HUES64 (cell line): ENCODE measurements at regions not wholly inside any gene's neighbourhood (a gene's known extent, or its start where the extent isn't known, plus 50 kb on each side); places are given as distances from the start of the nearest gene placed in this dataset.

ENCODE experiments used
- H3K27ac ChIP-seq: 2 replicates; pipeline ENCODE4 v1.7.0; 2013; ENCODE audit warnings: low read depth, low read length, inconsistent platforms
- H3K27me3 ChIP-seq: 2 replicates; pipeline ENCODE4 v1.6.1; 2013; ENCODE audit warnings: mild to moderate bottlenecking, low read length; ENCODE audit not compliant: insufficient read depth
- H3K36me3 ChIP-seq: 2 replicates; pipeline ENCODE4 v1.6.1; 2013; ENCODE audit warnings: mild to moderate bottlenecking, low read length; ENCODE audit not compliant: insufficient read depth
- H3K4me1 ChIP-seq: 2 replicates; pipeline ENCODE4 v1.6.1; 2013; ENCODE audit warnings: mild to moderate bottlenecking, low read length, moderate library complexity; ENCODE audit not compliant: insufficient read depth
- H3K4me3 ChIP-seq: 2 replicates; pipeline ENCODE4 v1.5.1; 2013; ENCODE audit warnings: mild to moderate bottlenecking, low read length, moderate library complexity
- H3K9ac ChIP-seq: 2 replicates; pipeline ENCODE4 v1.6.1; 2013; ENCODE audit warnings: mild to moderate bottlenecking, low read depth, low read length
- H3K9me3 ChIP-seq: 2 replicates; pipeline ENCODE4 v1.6.1; 2013; ENCODE audit warnings: low read depth, low read length; ENCODE audit not compliant: insufficient read depth
- WGBS: fragments of 150-250, 120-280 bp; methylation state at CpG from one replicate; pipeline ENCODE4 v1.1.7; 2013; ENCODE audit warnings: missing lambda C conversion rate; 5-methylcytosine and 5-hydroxymethylcytosine counted together

DNA sequence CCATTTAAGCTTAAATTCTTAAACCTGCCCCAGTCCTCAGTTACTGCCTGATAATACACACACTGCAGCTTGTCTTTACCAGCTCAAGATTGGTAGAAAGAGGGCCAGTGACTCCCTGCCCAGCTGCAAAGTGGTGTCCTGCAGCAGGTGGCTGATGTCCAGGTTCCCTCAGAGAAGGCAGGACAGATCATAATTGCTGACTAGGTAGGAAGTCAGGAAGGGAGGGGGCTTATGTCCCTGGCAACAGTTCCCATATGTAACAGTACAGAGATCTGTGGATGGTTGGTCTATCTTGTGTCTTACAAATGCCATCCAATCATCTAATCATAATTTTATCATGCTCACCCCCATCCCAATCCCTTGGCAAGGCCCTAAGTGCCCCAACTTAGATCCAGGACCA lies 492.1 kb upstream of the PPP2R3A start:
- Histone ChIP-seq H3K9ac (no peak overlapping the region), H3K4me3 (no peak overlapping the region), H3K27me3 (no peaks in the 10 kb centered on the region), H3K9me3 (no peaks in the 10 kb centered on the region), H3K36me3 (no peaks in the 10 kb centered on the region), H3K27ac (no peak overlapping the region), H3K4me1 (no peaks in the 10 kb centered on the region)

DNA sequence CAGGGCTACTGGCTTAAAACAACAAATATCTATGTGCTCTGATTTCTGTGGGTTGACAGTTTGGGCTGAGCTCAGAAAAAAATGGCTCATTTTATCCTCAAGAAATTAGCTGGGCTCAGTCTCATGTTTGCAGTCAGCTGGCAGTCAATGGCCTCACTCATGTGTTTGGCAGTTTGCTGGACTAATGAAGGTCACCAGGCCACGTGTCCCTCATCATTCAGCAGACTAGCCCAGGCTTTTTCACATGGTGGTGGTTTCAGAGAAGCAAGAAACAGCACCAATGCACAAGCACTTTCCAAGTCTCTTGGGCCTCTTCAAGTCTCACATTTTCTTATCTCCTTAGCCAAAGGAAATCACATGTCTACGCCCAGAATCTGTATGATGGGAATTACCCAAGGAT lies 478.3 kb upstream of the PPP2R3A start:
- no peaks in the 10 kb centered on the region for H3K9me3 ChIP-seq
- no peaks in the 10 kb centered on the region for H3K27me3 ChIP-seq
- no peak overlapping the region for H3K27ac ChIP-seq
- no peaks in the 10 kb centered on the region for H3K36me3 ChIP-seq
- WGBS: 89% methylated on average over 2 of the region's 2 CpGs
- no peak overlapping the region for H3K9ac ChIP-seq
- 0 out of 2 replicates have a peak, but pooled peaks cover 5% of the 10 kb centered on the region for H3K4me1 ChIP-seq
- H3K4me3 ChIP-seq: no peak overlapping the region

DNA sequence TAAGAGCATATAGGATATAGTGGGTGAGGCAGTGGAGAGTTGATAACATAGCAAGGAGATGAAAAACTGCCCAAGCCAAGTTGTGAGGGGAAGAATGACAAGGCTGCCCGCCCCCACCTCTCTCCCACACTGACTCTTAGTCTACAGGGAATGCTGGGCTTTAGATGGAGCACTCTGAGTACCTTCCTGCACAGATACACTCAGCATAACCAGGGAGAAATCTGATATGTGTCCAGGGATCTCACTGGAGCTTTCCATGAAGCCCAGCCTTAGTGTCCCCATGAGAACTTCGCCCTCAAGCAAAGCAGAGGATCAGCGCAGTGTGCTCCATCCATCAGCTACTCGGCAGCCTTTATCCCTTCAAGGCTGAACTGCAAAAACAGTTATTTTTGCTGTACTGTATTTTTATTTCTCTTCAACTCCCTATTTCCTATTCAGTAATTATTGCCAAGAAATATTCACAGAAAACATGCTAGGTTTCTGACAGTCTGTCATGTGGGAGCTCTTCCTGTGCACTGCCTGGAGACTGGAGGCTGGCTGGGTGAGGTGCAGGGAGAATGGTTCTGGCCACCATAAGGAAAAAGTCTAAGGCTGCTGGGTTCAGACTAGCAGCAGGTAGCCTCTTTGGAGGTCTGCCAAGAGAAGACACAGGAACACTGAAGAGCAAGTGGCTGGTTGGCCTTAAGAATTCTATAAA lies 475.2 kb upstream of the PPP2R3A start:
- Histone ChIP-seq H3K36me3 (no peaks in the 10 kb centered on the region), H3K4me3 (no peak overlapping the region), H3K27me3 (no peaks in the 10 kb centered on the region), H3K9ac (no peak overlapping the region), H3K4me1 (no peaks in the 10 kb centered on the region), H3K27ac (no peak overlapping the region), H3K9me3 (no peaks in the 10 kb centered on the region)
- WGBS: 88% methylated on average over 4 of the region's 4 CpGs

DNA sequence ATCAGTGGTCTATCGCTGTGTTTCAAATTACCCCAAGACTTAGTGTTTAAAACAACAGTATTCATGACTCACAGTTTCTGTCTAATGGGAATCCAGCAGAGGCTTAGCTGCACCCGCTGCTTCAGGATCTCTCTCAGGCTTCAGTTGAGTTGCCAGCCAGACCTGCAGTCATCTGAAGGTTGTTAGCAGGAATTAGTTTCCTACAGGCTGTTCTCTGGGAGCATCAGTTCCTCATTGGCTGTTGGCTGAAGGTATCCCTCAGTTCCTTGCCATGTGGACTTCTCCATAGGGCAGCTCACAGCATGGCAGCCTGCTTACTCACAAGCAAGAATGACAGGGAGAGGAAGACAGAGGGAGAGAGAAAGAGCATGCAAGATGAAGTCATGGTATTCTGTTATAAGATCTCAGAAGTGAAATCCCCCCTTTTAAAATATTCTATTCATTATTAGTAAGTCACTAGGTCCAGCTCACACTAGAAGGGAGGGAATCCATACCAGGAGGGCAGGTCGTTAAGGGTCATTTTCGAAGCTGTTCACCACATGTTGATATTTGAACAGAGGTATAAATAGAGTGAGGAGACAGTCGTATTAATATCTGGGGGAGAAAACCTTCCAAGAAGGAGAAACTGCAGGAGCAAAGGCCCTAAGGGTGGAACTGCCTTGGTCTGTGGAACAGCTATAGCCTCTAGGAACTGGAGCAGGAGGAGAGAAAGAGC lies 473.9 kb upstream of the PPP2R3A start:
- H3K36me3 ChIP-seq: no peaks in the 10 kb centered on the region
- WGBS: 81% methylated on average over 5 of the region's 5 CpGs
- H3K4me1 ChIP-seq: no peaks in the 10 kb centered on the region
- no peak overlapping the region for H3K4me3 ChIP-seq
- H3K9ac ChIP-seq: no peak overlapping the region
- no peak overlapping the region for H3K27ac ChIP-seq
- no peaks in the 10 kb centered on the region for H3K27me3 ChIP-seq
- no peaks in the 10 kb centered on the region for H3K9me3 ChIP-seq

DNA sequence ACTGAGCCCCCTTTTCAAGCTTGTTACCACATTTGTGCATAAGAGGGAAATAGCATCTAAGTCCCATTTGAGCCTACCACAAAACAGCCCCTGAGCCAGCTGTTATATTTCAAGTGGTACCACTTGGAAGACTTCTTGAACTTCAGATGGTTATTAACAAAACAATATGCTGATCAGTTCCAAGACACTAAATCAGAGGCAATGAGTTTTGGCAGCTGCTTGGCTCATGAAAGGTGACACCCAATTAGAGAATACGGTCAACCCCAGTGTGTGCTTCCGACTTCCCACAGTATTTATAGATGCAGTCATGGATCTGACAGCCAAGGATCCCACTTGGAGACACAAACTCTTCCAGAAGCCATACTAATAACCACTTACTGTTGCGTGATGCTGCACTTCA lies 469.6 kb upstream of the PPP2R3A start:
- no peaks in the 10 kb centered on the region for H3K9me3 ChIP-seq
- no peaks in the 10 kb centered on the region for H3K4me1 ChIP-seq
- no peaks in the 10 kb centered on the region for H3K27me3 ChIP-seq
- WGBS: 98% methylated on average over 3 of the region's 3 CpGs
- no peak overlapping the region for H3K4me3 ChIP-seq
- H3K9ac ChIP-seq: no peak overlapping the region
- no peak overlapping the region for H3K27ac ChIP-seq
- H3K36me3 ChIP-seq: no peaks in the 10 kb centered on the region

DNA sequence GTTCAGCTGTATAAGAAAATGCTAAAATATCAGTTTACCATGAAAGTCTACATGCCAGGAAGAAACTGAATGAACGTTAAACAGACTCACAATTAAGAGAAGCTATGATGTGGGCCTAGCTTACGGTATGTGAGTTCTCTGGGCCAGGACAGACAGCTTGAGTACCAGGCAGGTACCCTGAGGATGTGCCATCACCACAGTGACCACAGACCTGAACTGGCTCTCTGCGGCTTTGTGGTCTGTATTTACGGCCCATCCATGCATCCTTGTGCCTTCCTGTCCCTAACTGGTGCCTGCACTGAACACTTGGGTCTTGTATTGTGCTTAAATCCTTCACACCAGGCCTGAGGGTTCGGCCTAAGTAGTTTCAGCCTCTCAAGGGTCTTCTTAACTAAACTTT lies 467.5 kb upstream of the PPP2R3A start:
- Histone ChIP-seq H3K4me1 (peaks cover under 1% of the 10 kb centered on the region; the same call in 1 of the 2 replicates), H3K9me3 (no peaks in the 10 kb centered on the region), H3K4me3 (no peak overlapping the region), H3K36me3 (no peaks in the 10 kb centered on the region), H3K27ac (no peak overlapping the region), H3K9ac (no peak overlapping the region), H3K27me3 (no peaks in the 10 kb centered on the region)
- WGBS: 96% methylated on average over 5 of the region's 5 CpGs

DNA sequence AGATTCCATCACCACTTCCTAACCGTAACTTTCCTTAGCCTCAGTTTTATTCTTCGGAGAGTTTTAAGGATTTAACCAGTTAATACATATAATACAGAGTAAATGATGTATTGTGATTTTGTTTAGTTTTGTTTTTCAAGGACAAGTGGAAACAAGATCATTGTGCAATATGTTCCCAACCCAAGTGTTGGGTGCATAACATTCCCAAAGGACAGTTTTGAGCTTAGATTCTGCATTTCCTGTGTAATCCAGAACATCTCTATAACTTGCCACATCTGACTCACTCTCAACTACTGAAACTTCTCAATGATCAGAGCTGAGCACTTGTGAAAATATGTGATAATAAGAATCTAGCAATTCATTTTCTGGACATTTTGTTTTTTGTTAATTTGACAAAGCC lies 466.1 kb upstream of the PPP2R3A start:
- no peaks in the 10 kb centered on the region for H3K9me3 ChIP-seq
- no peaks in the 10 kb centered on the region for H3K36me3 ChIP-seq
- 100% methylated on average over 1 of the region's 2 CpGs for WGBS
- no peaks in the 10 kb centered on the region for H3K27me3 ChIP-seq
- H3K9ac ChIP-seq: no peak overlapping the region
- peaks cover 8% of the 10 kb centered on the region; the same call in 1 of the 2 replicates for H3K4me1 ChIP-seq
- no peak overlapping the region for H3K27ac ChIP-seq
- H3K4me3 ChIP-seq: no peak overlapping the region

DNA sequence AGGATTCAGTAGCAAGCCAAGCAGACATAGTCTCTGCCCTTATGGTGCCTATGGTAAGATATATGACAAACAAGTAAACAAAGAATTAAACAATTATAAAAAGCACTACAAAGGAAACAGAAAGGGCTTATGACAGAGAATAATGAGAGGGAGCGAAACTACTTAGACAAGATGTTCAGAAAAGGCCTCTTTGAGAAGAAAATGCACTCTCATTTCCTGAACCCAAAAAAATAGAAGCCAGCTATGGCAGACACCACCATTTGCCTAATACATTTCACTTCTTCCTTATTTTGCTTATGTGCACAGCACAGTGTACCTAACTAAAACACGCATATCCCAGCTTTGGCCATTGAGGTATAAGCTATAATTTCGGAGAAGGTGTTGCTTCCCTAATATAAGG lies 465.5 kb upstream of the PPP2R3A start:
- WGBS: 94% methylated on average over 3 of the region's 3 CpGs
- H3K9ac ChIP-seq: no peak overlapping the region
- no peak overlapping the region for H3K4me3 ChIP-seq
- no peaks in the 10 kb centered on the region for H3K27me3 ChIP-seq
- peaks cover 8% of the 10 kb centered on the region; the same call in 1 of the 2 replicates for H3K4me1 ChIP-seq
- H3K9me3 ChIP-seq: no peaks in the 10 kb centered on the region
- no peak overlapping the region for H3K27ac ChIP-seq
- H3K36me3 ChIP-seq: no peaks in the 10 kb centered on the region

DNA sequence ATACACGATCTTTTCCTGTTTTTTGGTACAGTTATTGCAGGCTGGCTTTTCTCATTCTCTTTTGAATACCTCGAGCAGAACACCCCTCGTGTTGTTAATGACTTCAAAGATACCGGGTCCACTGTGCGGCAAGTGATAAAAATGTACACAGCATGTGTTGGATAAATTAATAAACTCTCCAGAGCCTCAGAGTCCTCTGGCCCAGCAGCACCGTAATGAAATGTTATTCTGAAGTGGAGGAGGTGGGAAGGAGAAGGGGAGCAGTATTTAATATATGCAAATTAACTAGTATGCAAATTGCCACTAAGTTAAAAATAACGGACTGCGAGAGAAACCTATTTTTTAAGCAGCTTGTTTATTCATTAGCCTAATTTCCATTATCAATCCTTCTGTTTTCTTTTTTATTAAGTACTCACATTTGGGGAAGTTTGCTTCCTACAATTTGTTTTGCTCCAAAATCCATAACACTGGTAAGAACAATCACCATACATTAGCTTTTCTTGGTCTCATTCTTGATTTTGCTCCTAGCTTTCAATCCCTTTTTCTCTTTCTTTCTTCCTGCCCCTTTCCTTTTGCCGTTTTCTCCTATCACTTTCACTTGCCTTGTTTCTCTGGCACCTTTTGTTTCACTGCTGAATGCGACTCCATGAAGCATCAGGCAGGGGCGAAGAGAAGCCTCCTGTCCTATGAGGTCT lies 462.3 kb upstream of the PPP2R3A start:
- peak overlapping the region; percentile 29 for H3K4me3 ChIP-seq
- peaks cover 8% of the 10 kb centered on the region; the same call in 1 of the 2 replicates for H3K4me1 ChIP-seq
- WGBS: 74% methylated on average over 11 of the region's 11 CpGs
- no peaks in the 10 kb centered on the region for H3K9me3 ChIP-seq
- H3K27ac ChIP-seq: no peak overlapping the region
- no peaks in the 10 kb centered on the region for H3K36me3 ChIP-seq
- peak overlapping the region; percentile 33 for H3K9ac ChIP-seq
- H3K27me3 ChIP-seq: no peaks in the 10 kb centered on the region

DNA sequence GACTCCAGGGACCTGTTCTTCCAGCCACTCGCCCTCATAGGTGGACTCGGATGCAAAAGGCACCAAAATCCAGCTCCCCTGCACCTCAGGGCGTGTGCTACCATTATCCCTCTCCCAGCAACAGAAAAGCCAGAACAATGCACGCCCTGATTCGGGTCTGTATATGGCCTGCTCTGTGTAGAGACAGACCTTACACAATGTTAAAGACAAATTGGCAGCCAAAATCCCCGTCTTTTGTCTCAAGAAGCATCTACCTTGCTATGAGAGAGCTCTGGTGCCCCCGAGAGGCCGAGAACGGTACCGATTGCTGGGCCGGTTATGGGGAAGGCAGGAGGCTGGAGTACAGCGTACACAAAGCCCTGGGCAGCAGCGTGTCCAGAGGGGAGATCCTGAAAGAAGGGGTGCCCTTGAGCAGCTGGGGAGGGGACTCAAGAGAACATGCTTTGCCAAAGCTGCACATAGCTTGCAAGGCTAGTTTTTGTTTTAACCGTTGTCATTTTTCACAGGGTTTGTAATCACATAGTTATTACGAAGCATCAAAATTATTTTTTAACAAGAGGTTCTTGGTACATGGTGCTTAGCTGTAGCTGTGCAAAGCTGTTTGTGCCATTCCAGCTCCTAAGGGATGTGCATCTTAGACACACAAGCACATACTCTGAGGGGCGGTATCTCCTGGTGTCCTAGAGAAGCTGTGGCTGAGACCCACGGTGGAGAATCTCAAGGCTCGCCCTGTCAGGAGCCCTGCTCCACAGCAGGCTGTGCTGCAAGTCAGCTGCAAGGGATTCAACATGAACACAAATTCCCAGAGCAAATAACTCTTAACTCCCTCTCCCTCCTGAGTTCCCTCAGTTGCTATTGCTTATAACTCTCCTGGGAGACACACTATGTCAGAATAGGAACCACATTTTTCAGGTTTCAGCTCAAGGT lies 461.5 kb upstream of the PPP2R3A start:
- Histone ChIP-seq H3K27me3 (no peaks in the 10 kb centered on the region), H3K36me3 (no peaks in the 10 kb centered on the region), H3K27ac (no peak overlapping the region), H3K4me3 (peak overlapping the region; percentile 29), H3K9me3 (peaks cover 5% of the 10 kb centered on the region; the same call in 1 of the 2 replicates), H3K4me1 (peaks cover 8% of the 10 kb centered on the region; the same call in 1 of the 2 replicates), H3K9ac (peak overlapping the region; percentile 33)
- 34% methylated on average over 18 of the region's 18 CpGs for WGBS
